ENCODE measurements at regions not wholly inside any gene's neighbourhood (a gene's known extent, or its start where the extent isn't known, plus 50 kb on each side); places are given as distances from the start of the nearest gene placed in this dataset.

DNA sequence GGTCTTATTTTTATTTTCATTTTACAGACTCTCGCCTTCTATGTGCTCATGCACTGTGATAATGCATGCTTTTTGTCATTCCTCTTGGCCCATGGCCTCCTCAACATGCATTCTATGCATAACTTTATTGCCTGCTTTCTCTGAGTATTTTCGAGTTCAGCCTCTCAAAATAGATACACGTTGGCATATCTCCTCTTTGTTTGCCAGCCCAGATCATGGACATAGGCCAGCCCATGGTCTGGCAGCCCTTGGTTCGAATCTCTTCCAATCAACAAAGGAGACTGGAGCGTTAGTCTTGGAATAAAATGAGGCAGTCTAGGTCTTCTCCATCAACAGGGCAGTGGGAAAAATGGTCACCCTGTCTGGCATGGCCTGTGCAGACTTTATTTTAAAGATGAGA lies 279.5 kb upstream of the ADAMTS16 start:
- TF ChIP-seq, protein P1, sequence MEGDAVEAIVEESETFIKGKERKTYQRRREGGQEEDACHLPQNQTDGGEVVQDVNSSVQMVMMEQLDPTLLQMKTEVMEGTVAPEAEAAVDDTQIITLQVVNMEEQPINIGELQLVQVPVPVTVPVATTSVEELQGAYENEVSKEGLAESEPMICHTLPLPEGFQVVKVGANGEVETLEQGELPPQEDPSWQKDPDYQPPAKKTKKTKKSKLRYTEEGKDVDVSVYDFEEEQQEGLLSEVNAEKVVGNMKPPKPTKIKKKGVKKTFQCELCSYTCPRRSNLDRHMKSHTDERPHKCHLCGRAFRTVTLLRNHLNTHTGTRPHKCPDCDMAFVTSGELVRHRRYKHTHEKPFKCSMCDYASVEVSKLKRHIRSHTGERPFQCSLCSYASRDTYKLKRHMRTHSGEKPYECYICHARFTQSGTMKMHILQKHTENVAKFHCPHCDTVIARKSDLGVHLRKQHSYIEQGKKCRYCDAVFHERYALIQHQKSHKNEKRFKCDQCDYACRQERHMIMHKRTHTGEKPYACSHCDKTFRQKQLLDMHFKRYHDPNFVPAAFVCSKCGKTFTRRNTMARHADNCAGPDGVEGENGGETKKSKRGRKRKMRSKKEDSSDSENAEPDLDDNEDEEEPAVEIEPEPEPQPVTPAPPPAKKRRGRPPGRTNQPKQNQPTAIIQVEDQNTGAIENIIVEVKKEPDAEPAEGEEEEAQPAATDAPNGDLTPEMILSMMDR (IDR thresholded peaks at IDR 0.05), result no peak
- no peak for TF ChIP-seq POLR2AphosphoS5 (IDR thresholded peaks at IDR 0.05)
